Sigmoid colon (tissue), 6 donors: ENCODE measurements at regions not wholly inside any gene's neighbourhood (a gene's known extent, or its start where the extent isn't known, plus 50 kb on each side); places are given as distances from the start of the nearest gene placed in this dataset.

Source experiments
- DNase-seq: peaks from one replicate; pipeline ENCODE4 v3.0.0-alpha.2; 2019
- H3K27ac ChIP-seq, 4 donors: fragments of 200-600 bp; sonication (generic); one replicate each; pipeline ENCODE4 v1.5.1; 2016 to 2019; ENCODE audit warnings: mild to moderate bottlenecking in 1 of 4
- H3K27me3 ChIP-seq, 3 donors: fragments of 200-600 bp; sonication (generic); one replicate each; pipeline ENCODE4 v1.5.1; 2019; ENCODE audit warnings: mild to moderate bottlenecking in 1 of 3
- H3K36me3 ChIP-seq, 4 donors: fragments of 200-600 bp; sonication (generic); one replicate each; pipeline ENCODE4 v1.5.1; 2016 to 2019
- H3K4me1 ChIP-seq, 4 donors: fragments of 200-600 bp; sonication (generic); one replicate each; pipeline ENCODE4 v1.5.1; 2017 to 2019
- H3K4me3 ChIP-seq, 4 donors: fragments of 200-600 bp; sonication (generic); one replicate each; pipeline ENCODE4 v1.5.1; 2017 to 2019; ENCODE audit warnings: mild to moderate bottlenecking in 2 of 4, moderate library complexity in 1 of 4
- H3K9me3 ChIP-seq, 4 donors: fragments of 200-600 bp in 3 of 4; sonication (generic) in 3 of 4; one replicate each; pipeline versions ENCODE4 v1.5.1 to v1.6.1; 2013 to 2019
- EP300 ChIP-seq, 4 donors: sonication (generic); formaldehyde crosslinking; IDR thresholded peaks; one replicate each; pipeline ENCODE4 v1.6.1; 2017; ENCODE audit warnings: antibody characterized with exemption in 4 of 4
- POLR2A ChIP-seq, 2 donors: fragments of 450-650 bp; IDR thresholded peaks; one replicate each; pipeline ENCODE4 v1.6.1; 2016; ENCODE audit warnings: antibody characterized with exemption in 2 of 2, mild to moderate bottlenecking in 2 of 2, moderate library complexity in 2 of 2
- POLR2AphosphoS5 ChIP-seq, 4 donors: sonication (generic); formaldehyde crosslinking; IDR thresholded peaks; one replicate each; pipeline ENCODE4 v1.6.1; 2017; ENCODE audit warnings: antibody characterized with exemption in 4 of 4
- WGBS, 2 donors: extraction: QIAGEN DNeasy Blood & Tissue Kit; methylation state at CpG; one replicate each; pipeline ENCODE4 v1.1.7; 2013; 5-methylcytosine and 5-hydroxymethylcytosine counted together
- intact Hi-C: fragments of 100-400 bp; cut with DNase I; formaldehyde crosslinking; loops from one replicate; pipeline ENCODE4 v1.15.1; 2023
- TF ChIP-seq, protein P1 (sequence below), 4 experiments: fragments of 450-650 bp in 3 of 4; fragments of 200-600 bp in 1 of 4; IDR thresholded peaks; one replicate each; pipeline ENCODE4 v1.5.1; 2016 to 2019; ENCODE audit warnings: antibody characterized with exemption in 4 of 4, mild to moderate bottlenecking in 3 of 4, moderate library complexity in 2 of 4
- donor health status: healthy with polysubstance abuse.
- donor health status: healthy.

DNA sequence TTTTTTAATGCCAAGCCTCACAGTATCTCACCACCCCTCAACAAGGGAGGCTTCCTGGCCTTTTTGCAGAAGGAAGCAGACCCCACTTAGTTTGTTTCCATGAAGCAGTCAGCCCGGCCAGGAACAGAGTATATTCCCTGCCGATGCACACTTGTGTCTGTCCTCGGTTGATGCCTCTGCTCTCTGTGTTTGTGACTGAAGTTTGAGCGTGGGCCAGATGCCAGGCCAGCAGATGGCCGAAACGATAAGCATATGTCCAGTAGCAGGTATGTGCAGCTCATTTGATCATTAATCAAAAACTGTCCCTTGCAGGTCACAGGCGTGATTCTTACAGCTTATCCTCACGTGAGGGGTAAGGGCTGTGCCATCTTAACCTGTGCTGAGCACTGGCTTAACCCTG, 144.0 kb downstream of the IRS2 start:
- Histone ChIP-seq H3K9me3 (peaks cover 2 to 18% (median 4%) of the 10 kb centered on the region in 4 donors), H3K27me3 (no peaks in the 10 kb centered on the region), H3K4me3 (no peak overlapping the region), H3K27ac (no peak overlapping the region), H3K4me1 (no peaks in the 10 kb centered on the region), H3K36me3 (no peaks in the 10 kb centered on the region)
- intact Hi-C loops, result no loop called here
- no peak for DNase-seq
- 87 to 89% methylated on average over 8 of the region's 8 CpGs for WGBS, 2 donors
- no peak for TF ChIP-seq EP300 (IDR thresholded peaks at IDR 0.05)
- TF ChIP-seq POLR2AphosphoS5 (IDR thresholded peaks at IDR 0.05), result no peak
- TF ChIP-seq POLR2A (IDR thresholded peaks at IDR 0.05), result no peak
- TF ChIP-seq, protein P1, sequence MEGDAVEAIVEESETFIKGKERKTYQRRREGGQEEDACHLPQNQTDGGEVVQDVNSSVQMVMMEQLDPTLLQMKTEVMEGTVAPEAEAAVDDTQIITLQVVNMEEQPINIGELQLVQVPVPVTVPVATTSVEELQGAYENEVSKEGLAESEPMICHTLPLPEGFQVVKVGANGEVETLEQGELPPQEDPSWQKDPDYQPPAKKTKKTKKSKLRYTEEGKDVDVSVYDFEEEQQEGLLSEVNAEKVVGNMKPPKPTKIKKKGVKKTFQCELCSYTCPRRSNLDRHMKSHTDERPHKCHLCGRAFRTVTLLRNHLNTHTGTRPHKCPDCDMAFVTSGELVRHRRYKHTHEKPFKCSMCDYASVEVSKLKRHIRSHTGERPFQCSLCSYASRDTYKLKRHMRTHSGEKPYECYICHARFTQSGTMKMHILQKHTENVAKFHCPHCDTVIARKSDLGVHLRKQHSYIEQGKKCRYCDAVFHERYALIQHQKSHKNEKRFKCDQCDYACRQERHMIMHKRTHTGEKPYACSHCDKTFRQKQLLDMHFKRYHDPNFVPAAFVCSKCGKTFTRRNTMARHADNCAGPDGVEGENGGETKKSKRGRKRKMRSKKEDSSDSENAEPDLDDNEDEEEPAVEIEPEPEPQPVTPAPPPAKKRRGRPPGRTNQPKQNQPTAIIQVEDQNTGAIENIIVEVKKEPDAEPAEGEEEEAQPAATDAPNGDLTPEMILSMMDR (IDR thresholded peaks at IDR 0.05), result no peak

DNA sequence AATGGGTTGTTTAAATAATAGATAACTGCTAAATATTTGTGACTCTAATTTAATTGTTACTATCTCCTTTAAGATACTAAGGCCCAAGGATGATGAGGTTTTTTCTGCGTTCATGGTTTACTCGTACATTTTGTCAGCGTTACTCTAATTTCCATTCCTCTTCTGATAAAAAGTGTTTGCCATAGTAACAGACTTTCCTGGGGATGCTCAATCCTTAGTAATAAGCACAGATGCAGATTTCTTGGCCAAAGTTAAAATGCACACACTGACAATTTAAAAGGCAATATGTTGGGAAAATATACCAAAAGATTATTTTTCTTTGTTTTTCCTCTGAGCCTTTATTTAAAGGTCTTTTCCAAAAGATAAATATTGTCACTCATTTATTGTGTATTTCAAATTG, 149.6 kb downstream of the IRS2 start:
- no peak for TF ChIP-seq POLR2AphosphoS5 (IDR thresholded peaks at IDR 0.05)
- TF ChIP-seq EP300 (IDR thresholded peaks at IDR 0.05), result no peak
- no peak for TF ChIP-seq POLR2A (IDR thresholded peaks at IDR 0.05)
- TF ChIP-seq, protein P1 (IDR thresholded peaks at IDR 0.05), result no peak
- H3K36me3 ChIP-seq, result no peaks in the 10 kb centered on the region
- no peaks in the 10 kb centered on the region for H3K27me3 ChIP-seq
- no peak for DNase-seq
- no peak overlapping the region for H3K4me3 ChIP-seq
- intact Hi-C loops, result no loop called here
- 95 to 96% methylated on average over 3 of the region's 3 CpGs for WGBS, 2 donors
- H3K27ac ChIP-seq, result no peak overlapping the region
- no peaks in the 10 kb centered on the region for H3K4me1 ChIP-seq
- peaks cover 2 to 18% (median 4%) of the 10 kb centered on the region in 4 donors for H3K9me3 ChIP-seq

DNA sequence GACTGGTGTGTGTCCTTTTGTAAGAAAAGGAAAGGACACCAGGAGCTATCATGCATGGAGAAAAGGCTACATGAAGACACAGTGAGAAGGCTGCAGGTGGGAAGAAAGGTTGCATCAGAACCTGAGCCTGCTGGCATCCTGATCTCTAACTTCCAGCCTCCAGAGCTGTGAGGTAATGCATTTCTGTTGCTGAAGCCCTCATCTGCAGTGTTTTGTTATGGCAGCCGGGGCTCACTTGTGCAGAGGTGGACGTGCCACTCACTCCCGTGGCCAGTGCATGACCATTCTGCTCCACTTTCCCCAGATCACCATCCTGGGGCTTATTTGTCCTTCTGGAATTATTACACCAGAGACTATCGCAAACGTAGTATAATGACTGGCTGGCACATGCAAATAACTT, 155.3 kb downstream of the IRS2 start:
- intact Hi-C loops, result no loop called here
- DNase-seq, result no peak
- H3K36me3 ChIP-seq, result no peaks in the 10 kb centered on the region
- no peaks in the 10 kb centered on the region for H3K27me3 ChIP-seq
- no peak overlapping the region for H3K4me3 ChIP-seq
- WGBS, 2 donors, result 94 to 96% methylated on average over 5 of the region's 5 CpGs
- H3K27ac ChIP-seq, result no peak overlapping the region
- TF ChIP-seq, protein P1 (IDR thresholded peaks at IDR 0.05), result no peak
- TF ChIP-seq POLR2AphosphoS5 (IDR thresholded peaks at IDR 0.05), result no peak
- no peak for TF ChIP-seq EP300 (IDR thresholded peaks at IDR 0.05)
- no peak for TF ChIP-seq POLR2A (IDR thresholded peaks at IDR 0.05)
- peaks cover 0 to 11% (median 5%) of the 10 kb centered on the region in 4 donors for H3K4me1 ChIP-seq
- H3K9me3 ChIP-seq, result no peaks in the 10 kb centered on the region

DNA sequence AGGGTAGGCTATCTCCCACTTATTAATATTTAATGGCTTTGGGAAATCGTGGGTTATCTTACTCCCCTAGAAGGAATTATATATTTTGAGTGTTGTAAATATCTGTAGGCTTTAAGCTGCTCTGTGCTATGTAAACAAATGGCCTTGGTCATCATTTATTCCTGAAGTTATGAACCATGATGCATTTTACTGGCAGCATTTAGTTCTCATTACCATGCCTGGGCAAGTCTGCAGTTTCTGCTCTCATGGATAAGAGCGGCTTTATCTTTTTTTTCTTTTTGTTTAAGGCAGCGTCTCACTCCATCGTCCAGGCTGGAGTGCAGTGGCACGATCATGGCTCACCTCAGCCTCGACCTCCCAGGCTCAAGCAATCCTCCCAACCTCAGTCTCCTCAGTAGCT, 156.1 kb downstream of the IRS2 start:
- intact Hi-C loops, result no loop called here
- no peaks in the 10 kb centered on the region for H3K36me3 ChIP-seq
- DNase-seq, result no peak
- TF ChIP-seq POLR2AphosphoS5 (IDR thresholded peaks at IDR 0.05) (no peak), EP300 (IDR thresholded peaks at IDR 0.05) (no peak), POLR2A (IDR thresholded peaks at IDR 0.05) (no peak)
- TF ChIP-seq, protein P1 (IDR thresholded peaks at IDR 0.05), result no peak
- peaks cover 0 to 11% (median 5%) of the 10 kb centered on the region in 4 donors for H3K4me1 ChIP-seq
- H3K27ac ChIP-seq, result no peak overlapping the region
- H3K27me3 ChIP-seq, result no peaks in the 10 kb centered on the region
- 79 to 81% methylated on average over 6 of the region's 6 CpGs for WGBS, 2 donors
- H3K4me3 ChIP-seq, result no peak overlapping the region
- H3K9me3 ChIP-seq, result no peaks in the 10 kb centered on the region

DNA sequence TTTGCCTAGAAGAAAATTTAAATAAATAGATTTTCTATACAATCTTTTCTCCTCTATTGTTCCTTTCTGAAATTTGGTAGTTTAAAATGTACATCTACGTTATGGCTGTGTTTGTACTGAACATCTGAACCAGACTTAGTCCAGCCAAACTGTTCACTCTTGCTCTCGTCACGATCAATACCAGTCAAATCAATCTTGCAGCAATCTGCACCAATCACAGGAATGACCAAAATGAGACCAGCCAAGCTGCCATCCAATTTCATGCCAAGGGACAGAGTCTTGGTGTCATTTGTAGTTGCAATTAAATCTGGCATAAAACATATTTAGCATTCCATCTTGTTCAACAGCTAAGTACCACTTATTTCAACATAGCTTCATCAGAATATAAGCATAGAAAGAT, 156.6 kb downstream of the IRS2 start:
- 86 to 88% methylated on average over 3 of the region's 3 CpGs for WGBS, 2 donors
- no peaks in the 10 kb centered on the region for H3K9me3 ChIP-seq
- TF ChIP-seq POLR2AphosphoS5 (IDR thresholded peaks at IDR 0.05) (no peak), EP300 (IDR thresholded peaks at IDR 0.05) (no peak), POLR2A (IDR thresholded peaks at IDR 0.05) (no peak)
- TF ChIP-seq, protein P1 (IDR thresholded peaks at IDR 0.05), result no peak
- no peaks in the 10 kb centered on the region for H3K36me3 ChIP-seq
- H3K4me1 ChIP-seq, result peaks cover 0 to 11% (median 5%) of the 10 kb centered on the region in 4 donors
- no peak overlapping the region for H3K27ac ChIP-seq
- H3K4me3 ChIP-seq, result no peak overlapping the region
- DNase-seq, result no peak
- intact Hi-C loops, result no loop called here
- H3K27me3 ChIP-seq, result no peaks in the 10 kb centered on the region
